Common myeloid progenitor, CD34-positive (primary cell): ENCODE measurements at regions not wholly inside any gene's neighbourhood (a gene's known extent, or its start where the extent isn't known, plus 50 kb on each side); places are given as distances from the start of the nearest gene placed in this dataset.

ENCODE experiments used
- CTCF ChIA-PET: fragments of 350-600 bp; sonication (Branson Sonifier 250); formaldehyde crosslinking; loops from one replicate; lab custom pipeline; 2021; ENCODE audit warnings: antibody characterized with exemption; lab: Charles Lee
- POLR2A ChIA-PET: fragments of 350-600 bp; sonication (Branson Sonifier 250); formaldehyde crosslinking; loops from one replicate; lab custom pipeline; 2021; ENCODE audit warnings: antibody characterized with exemption; lab: Charles Lee
- DNase-seq, 3 donors: peaks; one replicate each; pipeline versions ENCODE4 v3.0.0 to v3.0.0-alpha.2; 2013
- H3K27ac ChIP-seq, 2 experiments: 1 replicate in 1 of 2; 2 replicates in 1 of 2; pipeline ENCODE4 v1.7.0; 2013; ENCODE audit warnings: inconsistent platforms in 2 of 2, low read length in 2 of 2, mild to moderate bottlenecking in 2 of 2, low read depth in 1 of 2, moderate library complexity in 1 of 2; ENCODE audit not compliant: severe bottlenecking in 2 of 2, insufficient read depth in 1 of 2, poor library complexity in 1 of 2
- H3K27me3 ChIP-seq, 5 experiments: replicated peaks in 2 of 5; 1 replicate in 3 of 5; 2 replicates in 2 of 5; pipeline versions ENCODE4 v1.6.1 to v1.7.0; 2013; ENCODE audit warnings: low read length in 4 of 5, mild to moderate bottlenecking in 2 of 5, moderate library complexity in 2 of 5, inconsistent platforms in 1 of 5; ENCODE audit not compliant: insufficient read depth in 5 of 5, control insufficient read depth in 4 of 5
- H3K36me3 ChIP-seq, 4 experiments: 1 replicate in 2 of 4; 2 replicates in 2 of 4; pipeline versions ENCODE4 v1.6.1 to v1.7.0; 2013; ENCODE audit warnings: low read length in 3 of 4, control low read depth in 1 of 4, mild to moderate bottlenecking in 1 of 4; ENCODE audit not compliant: control insufficient read depth in 4 of 4, insufficient read depth in 4 of 4
- H3K4me1 ChIP-seq, 4 experiments: 1 replicate in 3 of 4; 2 replicates in 1 of 4; pipeline versions ENCODE4 v1.6.1 to v1.7.1; 2013; ENCODE audit warnings: low read length in 3 of 4, mild to moderate bottlenecking in 3 of 4, control low read depth in 1 of 4, inconsistent platforms in 1 of 4, moderate library complexity in 1 of 4; ENCODE audit not compliant: control insufficient read depth in 4 of 4, insufficient read depth in 4 of 4; ENCODE audit errors: control extremely low read depth in 1 of 4
- H3K4me3 ChIP-seq, 7 experiments: 1 replicate in 4 of 7; 2 replicates in 3 of 7; pipeline versions ENCODE4 v1.5.1 to v1.7.0; 2013; ENCODE audit warnings: mild to moderate bottlenecking in 7 of 7, low read length in 6 of 7, moderate library complexity in 6 of 7, inconsistent platforms in 2 of 7, low read depth in 2 of 7, control low read depth in 1 of 7; ENCODE audit not compliant: insufficient read depth in 4 of 7, control insufficient read depth in 1 of 7; ENCODE audit errors: extremely low read depth in 1 of 7
- H3K9me3 ChIP-seq, 5 experiments: 1 replicate in 4 of 5; 2 replicates in 1 of 5; pipeline versions ENCODE4 v1.6.1 to v1.7.1; 2013; ENCODE audit warnings: low read length in 4 of 5, mild to moderate bottlenecking in 2 of 5, inconsistent platforms in 1 of 5, low read depth in 1 of 5, moderate library complexity in 1 of 5; ENCODE audit not compliant: control insufficient read depth in 4 of 5, insufficient read depth in 2 of 5; ENCODE audit errors: control extremely low read depth in 1 of 5
- WGBS: methylation state at CpG from one replicate; pipeline ENCODE4 v1.1.5; 2013; ENCODE audit not compliant: insufficient coverage; 5-methylcytosine and 5-hydroxymethylcytosine counted together

GRCh38 chr5:6868171-6868570, 154.9 kb downstream of the TENT4A start:
- 92% methylated on average over 6 of the region's 9 CpGs for WGBS
- ChIA-PET CTCF (no interaction called here), POLR2A (no interaction called here)

DNA sequence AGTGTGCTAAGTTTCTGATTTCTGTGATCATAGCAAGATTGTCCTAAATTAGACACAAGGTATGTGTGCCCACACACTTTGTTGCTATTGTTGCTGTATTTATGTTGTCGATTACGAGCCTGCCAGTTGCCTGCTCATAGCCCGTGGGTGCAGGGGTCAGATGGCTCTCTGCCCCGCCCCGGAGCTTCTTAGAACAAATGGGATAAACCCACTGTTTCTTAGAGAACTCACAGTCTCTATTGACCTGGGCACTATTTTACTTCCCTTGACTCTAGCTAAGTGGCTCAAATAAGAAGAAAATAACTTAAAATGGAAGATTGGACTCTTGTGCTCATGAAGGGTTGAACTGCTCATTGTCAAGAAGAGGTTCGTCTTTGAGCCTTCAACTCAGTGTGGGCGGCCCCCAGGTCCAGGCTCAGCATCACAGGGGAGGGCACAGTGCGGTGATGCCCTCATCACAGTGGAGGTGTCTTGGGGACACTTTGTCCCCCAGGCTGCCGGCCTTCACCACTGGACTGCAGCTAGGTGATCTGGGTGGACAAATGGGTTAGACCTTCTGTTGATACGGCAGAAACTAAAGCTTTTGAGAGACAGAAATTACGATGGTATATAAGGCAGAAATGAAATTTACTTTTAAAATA, 155.5 kb downstream of the TENT4A start:
- no peak overlapping the region for H3K27ac ChIP-seq
- POLR2A ChIA-PET = no interaction called here
- CTCF ChIA-PET = no interaction called here
- no peak overlapping the region for H3K4me3 ChIP-seq
- no peaks in the 10 kb centered on the region for H3K9me3 ChIP-seq
- H3K36me3 ChIP-seq = no peaks in the 10 kb centered on the region
- DNase-seq = peak; percentile 1 to 45 (median 27)
- 75% methylated on average over 5 of the region's 11 CpGs for WGBS
- H3K27me3 ChIP-seq = no peaks in the 10 kb centered on the region
- H3K4me1 ChIP-seq = no peaks in the 10 kb centered on the region

More at GRCh38 chr5:6868171-6868570, 154.9 kb downstream of the TENT4A start:
- Histone ChIP-seq H3K9me3 (peaks cover 0 to under 1% (median 0%) of the 10 kb centered on the region in 5 experiments), H3K27me3 (no peaks in the 10 kb centered on the region), H3K4me1 (no peaks in the 10 kb centered on the region), H3K36me3 (no peaks in the 10 kb centered on the region), H3K27ac (no peak overlapping the region), H3K4me3 (no peak overlapping the region)
- no peak for DNase-seq

- POLR2A ChIA-PET = no interaction called here
- 98% methylated on average over 4 of the region's 7 CpGs for WGBS
- H3K27ac ChIP-seq = no peak overlapping the region
Measured at GRCh38 chr5:6869677-6870076, 156.4 kb downstream of the TENT4A start.

GRCh38 chr5:6872441-6873160, 159.4 kb downstream of the TENT4A start:
- no peaks in the 10 kb centered on the region for H3K9me3 ChIP-seq
- H3K27me3 ChIP-seq = peaks cover 0 to 2% (median 0%) of the 10 kb centered on the region in 5 experiments
- no peaks in the 10 kb centered on the region for H3K4me1 ChIP-seq
- no peak for DNase-seq
- CTCF ChIA-PET = interaction anchor here (1.2 kb wide), 1 partner anchor 13 kb away, joined by 3 read pairs; no protein-coding TSS in a partner anchor
- H3K4me3 ChIP-seq = no peak overlapping the region
- no peak overlapping the region for H3K27ac ChIP-seq
- no peaks in the 10 kb centered on the region for H3K36me3 ChIP-seq
- POLR2A ChIA-PET = no interaction called here
- 76% methylated on average over 5 of the region's 12 CpGs for WGBS

More at GRCh38 chr5:6869677-6870076, 156.4 kb downstream of the TENT4A start:
- H3K27me3 ChIP-seq = no peaks in the 10 kb centered on the region
- CTCF ChIA-PET = no interaction called here
- no peaks in the 10 kb centered on the region for H3K4me1 ChIP-seq
- no peak for DNase-seq
- no peaks in the 10 kb centered on the region for H3K36me3 ChIP-seq
- H3K9me3 ChIP-seq = no peaks in the 10 kb centered on the region
- H3K4me3 ChIP-seq = no peak overlapping the region

DNA sequence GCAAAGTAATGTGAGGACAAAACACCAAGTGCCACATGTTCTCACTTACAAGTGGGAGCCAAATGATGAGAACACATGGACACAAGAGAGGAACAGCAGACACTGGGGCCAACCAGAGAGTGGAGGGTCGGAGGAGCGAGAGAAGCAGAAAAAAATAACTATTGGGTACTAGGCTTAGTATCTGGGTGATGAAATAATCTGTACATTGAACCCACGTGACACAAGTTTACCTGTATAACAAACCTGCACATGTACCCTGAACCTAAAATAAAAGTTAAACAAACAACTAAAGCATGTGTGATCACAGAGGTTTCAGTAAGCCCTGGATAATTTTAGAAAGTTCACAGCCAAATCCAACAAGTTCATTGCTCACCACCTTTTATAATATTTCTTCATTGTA, 160.1 kb downstream of the TENT4A start:
- no peaks in the 10 kb centered on the region for H3K4me1 ChIP-seq
- ChIA-PET CTCF (interaction anchor here (0.9 kb wide), 1 partner anchor 10 kb away, joined by 3 read pairs; no protein-coding TSS in a partner anchor), POLR2A (no interaction called here)
- no peak overlapping the region for H3K4me3 ChIP-seq
- H3K27me3 ChIP-seq = peaks cover 0 to 2% (median 0%) of the 10 kb centered on the region in 5 experiments
- H3K36me3 ChIP-seq = no peaks in the 10 kb centered on the region
- no CpG with 5 or more reads among the region's 3 CpGs for WGBS
- no peak for DNase-seq
- H3K9me3 ChIP-seq = no peaks in the 10 kb centered on the region
- H3K27ac ChIP-seq = no peak overlapping the region

GRCh38 chr5:6875376-6875775, 162.1 kb downstream of the TENT4A start:
- H3K4me1 ChIP-seq = no peaks in the 10 kb centered on the region
- 91% methylated on average over 3 of the region's 6 CpGs for WGBS
- ChIA-PET POLR2A (no interaction called here), CTCF (no interaction called here)
- no peaks in the 10 kb centered on the region for H3K36me3 ChIP-seq
- H3K27ac ChIP-seq = no peak overlapping the region
- H3K9me3 ChIP-seq = no peaks in the 10 kb centered on the region
- DNase-seq = no peak
- no peak overlapping the region for H3K4me3 ChIP-seq
- peaks cover 0 to 5% (median 0%) of the 10 kb centered on the region in 5 experiments for H3K27me3 ChIP-seq
